MM.1S (cell line): ENCODE measurements at regions not wholly inside any gene's neighbourhood (a gene's known extent, or its start where the extent isn't known, plus 50 kb on each side); places are given as distances from the start of the nearest gene placed in this dataset.

Experiments
- DNase-seq: peaks from one replicate; pipeline ENCODE4 v3.0.0-alpha.2; 2015
- H2AFZ ChIP-seq: fragments of 300-600 bp; sonication (generic); 2 replicates; pipeline ENCODE4 v1.6.0; 2016; ENCODE audit warnings: antibody characterized with exemption, low read length
- H3F3A ChIP-seq: fragments of 300-600 bp; sonication (generic); 2 replicates; pipeline ENCODE4 v1.6.1; 2016; ENCODE audit warnings: mild to moderate bottlenecking, antibody characterized with exemption, low read length, moderate library complexity, mixed read lengths; ENCODE audit not compliant: insufficient read depth
- H3K27ac ChIP-seq: fragments of 300-600 bp; sonication (generic); 2 replicates; pipeline ENCODE4 v1.5.1; 2016; ENCODE audit warnings: mild to moderate bottlenecking, low read length
- H3K27me3 ChIP-seq: fragments of 300-600 bp; sonication (generic); replicated peaks from 2 replicates; pipeline ENCODE4 v1.6.0; 2016; ENCODE audit warnings: low read length; ENCODE audit not compliant: insufficient read depth
- H3K36me3 ChIP-seq: fragments of 300-600 bp; sonication (generic); replicated peaks from 2 replicates; pipeline ENCODE4 v1.6.1; 2016; ENCODE audit warnings: mild to moderate bottlenecking, low read length, mixed read lengths; ENCODE audit not compliant: insufficient read depth
- H3K4me1 ChIP-seq: fragments of 300-600 bp; sonication (generic); 2 replicates; pipeline ENCODE4 v1.6.1; 2016; ENCODE audit warnings: low read length, mixed read lengths
- H3K4me2 ChIP-seq: fragments of 300-600 bp; sonication (generic); 2 replicates; pipeline ENCODE4 v1.6.0; 2016; ENCODE audit warnings: low read depth, low read length
- H3K4me3 ChIP-seq: fragments of 300-600 bp; sonication (generic); 2 replicates; pipeline ENCODE4 v1.5.1; 2016; ENCODE audit warnings: low read length, mixed read lengths
- H3K79me2 ChIP-seq: fragments of 300-600 bp; sonication (generic); 2 replicates; pipeline ENCODE4 v1.6.1; 2016; ENCODE audit warnings: mixed run types, low read length, mixed read lengths
- H3K9ac ChIP-seq: fragments of 300-600 bp; sonication (generic); 2 replicates; pipeline ENCODE4 v1.6.1; 2016; ENCODE audit warnings: low read length, mixed read lengths
- H3K9me2 ChIP-seq: fragments of 300-600 bp; sonication (generic); replicated peaks from 2 replicates; pipeline ENCODE4 v1.6.1; 2016; ENCODE audit warnings: mild to moderate bottlenecking, low read length, mixed read lengths; ENCODE audit not compliant: insufficient read depth
- H3K9me3 ChIP-seq: fragments of 300-600 bp; sonication (generic); replicated peaks from 2 replicates; pipeline ENCODE4 v1.6.1; 2016; ENCODE audit warnings: mild to moderate bottlenecking, low read length, mixed read lengths; ENCODE audit not compliant: insufficient read depth
- H4K20me1 ChIP-seq: fragments of 300-600 bp; sonication (generic); 2 replicates; pipeline ENCODE4 v1.6.1; 2016; ENCODE audit warnings: mild to moderate bottlenecking, low read length, moderate library complexity, mixed read lengths; ENCODE audit not compliant: insufficient read depth
- EZH2 ChIP-seq: fragments of 300-600 bp; sonication (generic); optimal IDR thresholded peaks from 2 replicates; pipeline ENCODE3; 2017; ENCODE audit warnings: low read depth, mild to moderate bottlenecking, antibody characterized with exemption, low read length, mixed read lengths
- EZH2phosphoT487 ChIP-seq: fragments of 300-600 bp; sonication (generic); IDR thresholded peaks from 2 replicates; pipeline ENCODE4 v1.6.1; 2018; ENCODE audit warnings: antibody characterized with exemption, low read length
- TF ChIP-seq, protein P1 (sequence below): fragments of 300-600 bp; sonication (generic); IDR thresholded peaks from 2 replicates; pipeline ENCODE4 v1.5.1; 2016; ENCODE audit warnings: antibody characterized with exemption, low read length, mixed read lengths

DNA sequence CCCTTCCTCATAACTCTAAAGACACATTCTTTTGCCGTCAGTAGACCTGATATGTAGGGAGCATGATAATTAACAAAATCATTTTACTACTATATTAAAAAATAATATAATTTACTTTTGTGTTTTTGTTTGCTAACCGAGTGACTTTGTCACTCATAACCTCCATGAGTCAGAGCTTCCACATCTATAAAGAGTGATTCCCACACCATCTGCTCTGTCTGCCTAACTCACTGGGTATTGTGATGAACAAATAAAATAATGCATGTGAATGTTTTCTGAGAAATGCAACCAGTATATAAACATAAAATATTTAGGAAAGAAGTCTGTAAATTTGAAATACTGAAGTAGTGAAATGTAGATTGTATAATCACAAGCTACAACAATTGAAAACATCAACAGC is 123.4 kb upstream of the DSEL start:
- H3K9ac ChIP-seq: no peak overlapping the region
- no peaks in the 10 kb centered on the region for H3K79me2 ChIP-seq
- TF ChIP-seq EZH2phosphoT487 (no peak), EZH2 (no peak)
- TF ChIP-seq, protein P1, sequence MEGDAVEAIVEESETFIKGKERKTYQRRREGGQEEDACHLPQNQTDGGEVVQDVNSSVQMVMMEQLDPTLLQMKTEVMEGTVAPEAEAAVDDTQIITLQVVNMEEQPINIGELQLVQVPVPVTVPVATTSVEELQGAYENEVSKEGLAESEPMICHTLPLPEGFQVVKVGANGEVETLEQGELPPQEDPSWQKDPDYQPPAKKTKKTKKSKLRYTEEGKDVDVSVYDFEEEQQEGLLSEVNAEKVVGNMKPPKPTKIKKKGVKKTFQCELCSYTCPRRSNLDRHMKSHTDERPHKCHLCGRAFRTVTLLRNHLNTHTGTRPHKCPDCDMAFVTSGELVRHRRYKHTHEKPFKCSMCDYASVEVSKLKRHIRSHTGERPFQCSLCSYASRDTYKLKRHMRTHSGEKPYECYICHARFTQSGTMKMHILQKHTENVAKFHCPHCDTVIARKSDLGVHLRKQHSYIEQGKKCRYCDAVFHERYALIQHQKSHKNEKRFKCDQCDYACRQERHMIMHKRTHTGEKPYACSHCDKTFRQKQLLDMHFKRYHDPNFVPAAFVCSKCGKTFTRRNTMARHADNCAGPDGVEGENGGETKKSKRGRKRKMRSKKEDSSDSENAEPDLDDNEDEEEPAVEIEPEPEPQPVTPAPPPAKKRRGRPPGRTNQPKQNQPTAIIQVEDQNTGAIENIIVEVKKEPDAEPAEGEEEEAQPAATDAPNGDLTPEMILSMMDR: no peak

DNA sequence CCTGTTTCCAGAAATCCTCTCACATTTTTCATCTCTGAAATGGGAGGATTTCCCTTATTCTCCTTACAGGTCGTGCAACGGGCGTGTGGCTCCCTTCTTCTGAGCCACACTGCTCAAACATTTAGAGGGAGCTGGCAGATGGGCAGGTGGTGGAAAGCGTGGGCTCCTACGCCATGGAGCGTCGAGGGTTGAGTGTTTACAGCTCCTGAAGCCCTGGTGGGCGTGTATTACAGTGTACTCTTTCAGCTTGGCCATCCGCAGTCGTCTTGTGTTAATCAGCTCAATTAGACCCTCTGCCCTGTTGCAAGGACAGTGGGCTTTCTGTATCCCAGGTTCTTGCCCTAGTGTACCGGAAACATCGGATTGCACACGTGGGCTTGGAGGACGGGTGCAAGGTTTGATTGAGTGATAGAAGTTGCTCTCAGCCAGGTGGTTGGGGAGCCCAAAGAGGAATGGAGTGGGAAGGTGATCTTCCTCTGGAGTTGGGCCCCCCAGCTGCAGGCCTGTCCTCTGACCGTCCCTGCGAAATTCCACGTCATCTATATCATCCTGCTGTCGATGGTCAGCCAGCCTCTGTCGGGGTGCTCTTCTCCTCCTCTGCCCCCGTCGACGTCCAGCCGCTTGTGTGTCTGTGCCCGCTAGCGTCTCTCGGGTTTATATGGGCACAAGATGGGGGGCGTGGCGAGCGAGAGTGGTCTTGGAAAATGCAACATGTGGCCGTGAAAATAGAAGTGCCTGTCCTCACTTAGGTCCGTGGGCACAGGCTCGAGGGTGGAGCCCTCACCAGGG is 120.3 kb upstream of the DSEL start:
- no peak overlapping the region for H3K9ac ChIP-seq
- no peak overlapping the region for H2AFZ ChIP-seq
- no peaks in the 10 kb centered on the region for H3K9me2 ChIP-seq
- H3F3A ChIP-seq: no peaks in the 10 kb centered on the region
- DNase-seq: no peak
- no peak overlapping the region for H3K4me2 ChIP-seq
- no peaks in the 10 kb centered on the region for H3K36me3 ChIP-seq
- H3K27me3 ChIP-seq: no peaks in the 10 kb centered on the region
- H3K27ac ChIP-seq: no peak overlapping the region
- H3K4me1 ChIP-seq: no peaks in the 10 kb centered on the region
- no peak overlapping the region for H3K4me3 ChIP-seq
- no peaks in the 10 kb centered on the region for H4K20me1 ChIP-seq
- H3K9me3 ChIP-seq: no peaks in the 10 kb centered on the region
- TF ChIP-seq, protein P1: no peak
- TF ChIP-seq EZH2phosphoT487 (no peak), EZH2 (no peak)
- no peaks in the 10 kb centered on the region for H3K79me2 ChIP-seq

More for the DNA sequence above, 123.4 kb upstream of the DSEL start:
- Histone ChIP-seq H2AFZ (no peak overlapping the region), H3K36me3 (no peaks in the 10 kb centered on the region), H3K4me2 (no peak overlapping the region), H3K27ac (no peak overlapping the region), H3F3A (no peaks in the 10 kb centered on the region), H4K20me1 (no peaks in the 10 kb centered on the region), H3K9me3 (no peaks in the 10 kb centered on the region), H3K4me3 (no peak overlapping the region), H3K27me3 (no peaks in the 10 kb centered on the region), H3K4me1 (no peaks in the 10 kb centered on the region), H3K9me2 (no peaks in the 10 kb centered on the region)
- DNase-seq: no peak

DNA sequence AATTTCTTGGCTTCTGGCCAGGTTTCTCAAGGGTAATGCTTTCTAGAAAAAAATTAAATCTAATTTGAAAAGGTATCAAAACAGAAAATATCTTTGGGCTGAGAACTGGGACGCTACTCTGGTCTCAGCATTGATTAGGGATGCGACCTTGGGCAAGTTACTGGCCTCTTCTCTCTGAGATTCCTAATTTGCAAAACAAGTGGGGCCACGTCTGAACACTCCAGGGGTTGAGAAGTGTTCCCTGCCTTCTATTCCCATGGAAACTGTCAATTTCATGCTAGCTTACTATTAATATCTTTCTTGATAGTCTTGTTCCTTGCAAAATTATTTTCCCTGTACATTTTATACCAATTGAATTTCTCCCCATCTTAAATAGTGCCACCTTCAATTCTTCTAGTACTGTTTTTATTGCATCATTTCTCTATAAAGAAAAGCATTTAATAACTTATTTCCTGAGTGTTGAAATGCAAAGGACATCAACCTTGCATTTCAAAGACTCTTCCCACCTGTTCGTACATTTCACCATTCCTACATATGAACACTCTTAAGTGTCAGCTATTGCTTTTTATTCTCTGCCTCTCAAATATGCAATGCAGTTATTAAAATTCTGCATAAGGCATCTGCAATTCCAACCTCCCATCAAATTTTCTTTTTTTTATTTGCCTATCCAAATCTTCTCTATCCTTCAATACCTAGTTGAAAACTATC is 118.3 kb upstream of the DSEL start:
- H3K4me2 ChIP-seq: no peak overlapping the region
- H3K4me1 ChIP-seq: no peaks in the 10 kb centered on the region
- H2AFZ ChIP-seq: no peak overlapping the region
- no peaks in the 10 kb centered on the region for H3K27me3 ChIP-seq
- no peaks in the 10 kb centered on the region for H3K36me3 ChIP-seq
- TF ChIP-seq EZH2phosphoT487: no peak
- TF ChIP-seq, protein P1: no peak
- no peak for TF ChIP-seq EZH2
- H3K9me2 ChIP-seq: no peaks in the 10 kb centered on the region
- H4K20me1 ChIP-seq: no peaks in the 10 kb centered on the region
- no peaks in the 10 kb centered on the region for H3K79me2 ChIP-seq
- H3K9ac ChIP-seq: no peak overlapping the region
- no peak overlapping the region for H3K4me3 ChIP-seq
- H3K27ac ChIP-seq: no peak overlapping the region
- H3F3A ChIP-seq: no peaks in the 10 kb centered on the region
- DNase-seq: no peak
- no peaks in the 10 kb centered on the region for H3K9me3 ChIP-seq
